ENCODE measurements at regions not wholly inside any gene's neighbourhood (a gene's known extent, or its start where the extent isn't known, plus 50 kb on each side); places are given as distances from the start of the nearest gene placed in this dataset.
A peak's percentile ranks its signal among the peaks of the same experiment; 100 is the strongest.
"Not testable (repeated sequence)": the region's sequence is repeated elsewhere in the genome, so short reads cannot be mapped to it uniquely, and the experiment has no call there.

GRCh38 chr14:105945896-105946295 is 419.5 kb downstream of the TMEM121 start:
- peak; percentile 5 for DNase-seq

- DNase-seq = no peak
Observed at GRCh38 chr14:105947599-105947998, 421.2 kb downstream of the TMEM121 start.

- DNase-seq = peak; percentile 0
Observed at GRCh38 chr14:105948955-105949354, 422.6 kb downstream of the TMEM121 start.

DNA sequence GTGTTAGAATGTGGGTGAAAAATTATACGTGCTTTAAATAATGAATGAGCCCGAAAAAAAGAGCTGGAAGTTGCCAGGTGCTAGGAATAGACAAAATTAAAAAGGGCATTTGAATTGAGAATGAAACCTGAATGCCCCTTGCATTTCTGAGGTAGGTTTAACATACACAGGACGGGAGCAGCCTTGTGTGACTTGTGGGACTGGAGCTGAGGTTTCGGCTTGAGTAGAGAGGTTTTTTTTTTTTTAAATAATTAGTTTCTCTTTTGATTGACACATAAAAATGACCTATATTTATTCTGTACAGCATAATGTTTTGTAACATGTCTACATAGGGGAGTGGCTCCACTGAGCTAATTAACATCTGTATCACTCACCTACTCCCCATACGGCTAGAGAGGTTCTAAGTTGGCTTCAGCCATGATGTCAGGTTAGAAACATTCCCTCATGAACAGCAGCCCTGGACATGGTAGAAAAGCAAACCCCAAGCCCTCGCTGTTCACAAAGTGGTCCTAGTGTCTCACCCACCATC is 424.0 kb downstream of the TMEM121 start:
- not testable (repeated sequence) for DNase-seq

DNA sequence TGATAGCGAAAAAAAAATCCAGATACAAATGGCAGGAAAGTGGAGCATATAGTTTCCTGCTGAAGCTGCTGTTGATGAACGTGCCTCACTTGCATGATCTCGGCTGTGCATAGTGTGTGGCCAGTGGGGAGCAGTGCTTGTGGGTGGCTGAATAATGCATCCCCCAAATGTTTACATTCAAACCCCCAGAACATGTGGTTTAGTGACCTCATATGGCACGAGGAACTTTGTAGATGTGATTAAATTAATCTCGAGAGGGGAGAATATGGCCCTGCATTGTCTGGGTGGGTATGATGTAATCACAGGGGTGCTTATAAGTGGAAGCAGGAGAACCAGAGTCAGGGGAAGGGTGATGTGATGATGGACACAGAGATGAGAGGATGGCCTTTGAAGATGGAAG is 425.0 kb downstream of the TMEM121 start:
- DNase-seq = no peak

- DNase-seq = no peak
Observed at GRCh38 chr14:105952222-105952621, 425.8 kb downstream of the TMEM121 start.

GRCh38 chr14:105952826-105953225 is 426.4 kb downstream of the TMEM121 start:
- no peak for DNase-seq

DNA sequence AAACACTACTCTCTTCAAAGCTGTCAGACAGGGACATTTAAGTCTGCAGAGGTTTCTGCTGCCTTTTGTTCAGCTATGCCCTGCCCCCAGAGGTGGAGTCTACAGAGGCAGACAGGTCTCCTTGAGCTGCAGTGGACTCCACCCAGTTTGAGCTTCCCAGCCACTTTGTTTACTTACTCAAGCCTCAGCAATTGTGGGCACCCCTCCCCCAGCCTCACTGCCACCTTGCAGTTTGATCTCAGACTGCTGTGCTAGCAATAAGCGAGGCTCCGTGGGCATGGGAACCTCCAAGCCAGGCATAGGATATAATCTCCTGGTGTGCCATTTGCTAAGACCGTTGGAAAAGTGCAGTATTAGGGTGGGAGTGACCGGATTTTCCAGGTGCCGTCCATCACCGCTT is 435.2 kb downstream of the TMEM121 start:
- DNase-seq = not testable (repeated sequence)

GRCh38 chr14:105962532-105962931 is 436.1 kb downstream of the TMEM121 start:
- no peak for DNase-seq

DNA sequence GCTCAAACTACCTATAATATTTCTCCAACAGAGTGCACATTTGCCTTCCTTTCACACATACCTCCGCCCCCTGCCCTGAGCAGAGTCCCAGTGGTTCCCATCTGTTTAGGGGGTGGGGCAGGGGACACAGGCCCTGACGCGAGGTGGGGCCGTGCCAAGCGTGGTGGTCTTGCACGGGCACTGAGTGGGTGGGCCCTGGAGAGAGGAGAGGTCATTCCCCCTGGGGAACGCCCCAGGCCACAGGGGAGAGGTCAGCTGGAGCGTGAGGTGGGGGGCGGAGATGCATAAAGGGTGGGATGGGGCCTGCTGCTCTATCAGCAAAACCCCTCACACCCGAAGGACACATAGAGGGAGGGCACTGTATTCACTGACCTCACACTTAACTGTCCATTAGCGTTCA is 441.9 kb downstream of the TMEM121 start:
- DNase-seq = no peak

DNA sequence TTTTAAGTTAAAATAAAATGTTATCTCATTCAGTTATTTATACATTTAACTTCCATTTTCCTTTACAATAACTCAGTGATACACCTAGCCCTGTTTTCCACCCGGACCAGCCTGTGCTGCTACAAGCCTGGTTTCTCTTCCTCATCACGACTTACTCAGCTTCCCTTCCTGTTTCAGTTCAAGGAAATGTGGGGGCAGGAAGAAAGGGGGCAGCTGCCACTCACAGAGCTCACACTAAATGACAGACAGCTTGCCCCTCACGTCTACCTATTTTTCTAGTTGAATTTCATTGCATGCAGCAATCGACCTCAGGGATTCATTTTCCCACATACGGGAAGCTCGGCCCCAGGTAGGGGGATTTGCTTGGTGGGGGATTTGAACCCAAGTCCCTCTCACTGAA is 442.6 kb downstream of the TMEM121 start:
- DNase-seq = not testable (repeated sequence)

- not testable (repeated sequence) for DNase-seq
Observed at GRCh38 chr14:105970821-105971220, 444.4 kb downstream of the TMEM121 start.

DNA sequence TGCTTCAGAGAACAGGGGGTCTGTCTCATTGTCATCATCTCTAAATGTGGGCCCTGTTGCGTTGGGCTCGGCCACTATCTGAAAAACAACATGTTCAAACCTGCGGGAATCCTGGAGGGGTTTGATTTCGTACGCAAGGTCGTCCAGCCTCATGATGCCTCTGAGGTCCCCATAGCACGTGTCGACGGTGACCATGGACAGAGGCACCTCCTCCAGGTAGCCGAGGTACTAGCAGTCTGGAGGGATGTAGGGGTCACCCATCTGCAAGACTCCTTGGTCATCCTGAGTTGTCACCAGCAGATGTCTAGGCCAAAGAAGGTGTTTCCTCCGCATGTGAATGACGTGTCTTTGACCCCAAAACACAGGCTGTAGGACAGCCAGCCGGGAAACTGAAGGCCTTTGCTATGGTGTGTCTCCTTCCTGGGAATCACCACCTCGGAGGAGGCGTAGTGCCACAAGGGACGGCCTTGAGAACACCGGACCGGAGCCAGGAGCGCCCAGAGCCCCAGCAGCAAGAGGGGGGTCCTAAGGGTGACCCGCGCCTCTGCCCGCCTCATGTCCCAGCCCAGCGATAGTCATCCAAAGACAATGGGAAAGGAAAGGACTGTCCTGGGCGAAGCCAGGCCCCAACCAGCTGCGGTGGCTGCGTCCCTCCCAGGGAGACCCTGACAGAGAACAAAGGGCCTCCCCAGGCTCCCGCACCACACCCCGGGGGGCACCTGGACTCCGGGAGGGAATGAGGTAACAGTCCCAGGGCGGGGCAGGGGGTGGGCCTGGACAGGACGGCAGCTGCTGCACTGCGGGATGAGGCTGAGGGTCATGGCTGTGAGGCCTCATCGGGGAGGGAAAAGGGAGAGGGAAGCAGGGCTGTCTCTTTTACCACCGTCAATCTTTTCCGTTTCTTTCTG is 445.5 kb downstream of the TMEM121 start:
- no peak for DNase-seq

- peak; percentile 13 for DNase-seq
Observed at GRCh38 chr14:105974902-105975301, 448.5 kb downstream of the TMEM121 start.

- DNase-seq = no peak
Observed at GRCh38 chr14:105978618-105979295, 452.4 kb downstream of the TMEM121 start.

DNA sequence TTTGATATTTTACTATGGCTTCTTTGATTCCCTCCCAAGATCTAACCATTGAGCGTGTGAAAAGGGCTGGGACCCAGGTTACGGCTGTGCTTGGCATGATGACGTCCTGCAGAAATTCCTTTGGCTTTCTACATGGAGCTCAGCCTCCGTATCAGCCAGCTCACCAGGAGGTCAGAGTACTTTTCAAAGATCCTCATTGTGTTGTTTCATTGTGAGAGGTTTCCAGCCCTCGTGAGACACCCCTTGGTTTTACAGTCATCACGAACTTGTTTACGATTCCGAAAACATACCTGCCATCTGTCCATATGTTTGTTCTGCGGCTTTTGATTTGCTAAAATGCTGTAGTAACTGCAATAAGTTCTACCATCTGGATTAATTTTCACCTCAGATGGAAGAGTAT is 453.1 kb downstream of the TMEM121 start:
- no peak for DNase-seq

DNA sequence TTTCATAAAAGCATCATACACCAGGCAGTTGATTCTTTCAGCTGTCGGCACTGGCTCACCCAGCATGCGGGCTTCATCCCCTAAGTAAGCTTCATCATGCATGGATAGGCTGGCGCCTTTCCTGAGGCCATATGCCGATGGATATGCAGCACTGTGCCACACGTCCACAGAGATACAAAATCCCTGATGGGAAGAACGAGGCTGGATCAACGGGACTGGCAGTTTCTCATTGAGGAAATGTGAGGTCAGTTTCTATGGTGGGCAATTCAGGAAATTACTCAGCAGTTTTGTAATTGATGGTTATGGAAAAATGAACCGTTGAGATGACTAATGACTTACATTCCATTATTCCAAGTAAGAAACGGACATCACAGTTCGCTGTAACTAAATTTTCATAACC is 453.8 kb downstream of the TMEM121 start:
- no peak for DNase-seq

DNA sequence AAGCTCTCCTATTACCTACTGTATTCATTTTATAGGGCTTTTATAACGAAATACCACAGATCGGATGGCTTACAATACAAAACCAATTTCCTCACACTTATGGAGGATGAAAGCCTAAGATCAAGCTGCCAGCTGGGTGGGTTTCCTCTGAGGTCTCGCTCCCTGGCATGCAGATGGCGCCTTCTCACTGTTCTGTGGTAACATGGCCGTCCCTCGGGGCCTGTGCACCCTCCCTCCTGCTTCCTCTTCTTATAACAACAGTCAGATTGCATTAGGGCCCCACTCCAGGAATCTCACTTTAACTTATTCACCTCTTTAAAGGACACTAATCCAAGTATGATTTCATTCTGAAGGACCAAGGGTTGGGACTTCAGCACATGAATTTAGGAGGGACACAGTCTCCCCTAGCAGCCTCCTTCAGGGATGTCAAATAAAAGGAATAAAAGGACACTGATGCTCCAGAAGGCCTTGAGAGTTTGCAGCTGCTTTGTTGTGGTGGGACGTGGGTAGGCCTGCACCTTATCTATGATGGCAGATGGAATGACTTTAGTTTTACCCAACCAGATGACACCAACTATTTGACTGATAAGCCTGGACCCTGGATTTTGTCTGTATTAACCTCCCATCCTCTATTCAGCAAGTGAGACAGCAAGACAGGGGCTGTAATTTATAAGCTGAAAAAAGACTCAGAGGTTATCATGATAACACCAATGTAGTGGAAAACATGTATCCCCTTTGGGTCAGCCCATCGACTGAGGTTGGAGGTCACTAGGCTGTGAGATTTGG is 455.3 kb downstream of the TMEM121 start:
- peak; percentile 85 for DNase-seq

DNA sequence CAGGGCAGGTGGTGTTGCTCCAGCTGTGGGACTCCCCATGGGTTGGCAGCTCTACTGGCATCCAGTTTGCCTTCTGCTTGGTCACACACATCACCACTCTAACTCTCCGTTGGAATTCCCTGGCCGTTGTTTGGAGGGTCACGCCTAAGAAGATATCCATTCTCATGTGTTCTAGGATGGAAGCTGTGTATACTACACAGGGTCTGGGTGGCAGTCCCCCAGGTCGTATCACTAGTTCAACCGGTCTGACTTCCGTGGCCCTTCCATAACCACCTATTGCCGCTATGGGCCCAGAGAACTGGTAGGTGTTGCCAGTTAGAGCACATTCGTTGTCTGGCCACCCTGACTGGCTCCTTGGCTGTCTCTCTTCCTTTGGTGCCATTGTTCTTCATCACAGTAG is 456.3 kb downstream of the TMEM121 start:
- DNase-seq = no peak

DNA sequence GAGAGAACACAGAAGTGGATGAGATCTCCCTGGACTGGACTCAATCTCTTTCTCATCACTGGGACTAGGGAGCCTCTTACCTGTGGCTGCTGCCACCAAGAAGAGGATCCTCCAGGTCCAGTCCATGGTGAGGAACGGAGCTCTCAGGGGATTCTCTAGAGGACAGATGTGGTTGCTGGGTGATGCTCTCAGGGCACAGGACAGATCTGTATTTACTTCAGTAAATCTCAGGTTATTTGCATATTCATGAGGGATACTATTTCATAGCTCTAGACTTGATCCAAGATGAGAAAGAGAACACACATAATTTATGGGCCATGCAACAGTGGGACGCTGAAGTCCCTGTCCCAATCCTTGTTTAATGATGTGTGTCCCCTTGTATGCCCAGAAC is 460.5 kb downstream of the TMEM121 start:
- DNase-seq = no peak

DNA sequence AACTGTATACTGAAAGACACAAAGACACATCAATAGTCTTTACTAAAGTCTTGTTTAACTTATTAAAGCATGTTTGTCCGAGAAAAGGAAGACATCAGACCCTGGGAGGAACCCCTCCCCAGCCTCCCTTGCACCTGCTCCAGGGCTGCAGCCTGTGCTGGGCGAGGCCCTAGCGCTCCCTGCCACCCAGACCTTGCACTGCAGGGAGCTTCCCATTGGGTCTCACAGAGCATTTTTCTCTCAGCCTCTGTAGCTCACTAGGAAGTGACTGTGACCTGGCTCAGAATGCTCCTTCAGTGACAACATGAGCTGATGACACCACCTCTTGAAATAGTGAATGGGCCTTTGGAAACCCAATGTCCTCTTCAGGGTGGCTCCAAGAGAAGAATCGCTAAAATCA is 461.2 kb downstream of the TMEM121 start:
- no peak for DNase-seq

- no peak for DNase-seq
Observed at GRCh38 chr14:105989566-105990302, 463.4 kb downstream of the TMEM121 start.
